ENCODE measurements at regions not wholly inside any gene's neighbourhood (a gene's known extent, or its start where the extent isn't known, plus 50 kb on each side); places are given as distances from the start of the nearest gene placed in this dataset.

GRCh38 chr10:85250304-85250703 is 921.9 kb downstream of the CCSER2 start:
- H3K4me1 Mint-ChIP-seq: no peaks in the 10 kb centered on the region
- peaks cover 26% of the 10 kb centered on the region for H3K27me3 Mint-ChIP-seq (ENCODE audit: low read depth)
- no peaks in the 10 kb centered on the region for H3K36me3 Mint-ChIP-seq
- H3K27ac Mint-ChIP-seq: no peak overlapping the region
- no peak overlapping the region for H3K4me3 Mint-ChIP-seq
- no peak for DNase-seq (ENCODE audit: low spot score in 2 of 2, unreplicated experiment in 2 of 2)
- TF ChIP-seq CTCF (IDR thresholded peaks at IDR 0.05; ENCODE audit: unreplicated experiment): no peak
- H3K9me3 Mint-ChIP-seq: no peaks in the 10 kb centered on the region

GRCh38 chr10:85256481-85256880 is 928.1 kb downstream of the CCSER2 start:
- H3K4me1 Mint-ChIP-seq: no peaks in the 10 kb centered on the region
- no peaks in the 10 kb centered on the region for H3K9me3 Mint-ChIP-seq
- no peak overlapping the region for H3K27ac Mint-ChIP-seq
- no peak for TF ChIP-seq CTCF (IDR thresholded peaks at IDR 0.05; ENCODE audit: unreplicated experiment)
- H3K36me3 Mint-ChIP-seq: no peaks in the 10 kb centered on the region
- no peak for DNase-seq (ENCODE audit: low spot score in 2 of 2, unreplicated experiment in 2 of 2)
- no peak overlapping the region for H3K4me3 Mint-ChIP-seq
- H3K27me3 Mint-ChIP-seq (ENCODE audit: low read depth): peaks cover 24% of the 10 kb centered on the region

- H3K9me3 Mint-ChIP-seq: no peaks in the 10 kb centered on the region
- no peak for TF ChIP-seq CTCF (IDR thresholded peaks at IDR 0.05; ENCODE audit: unreplicated experiment)
- peaks cover 6% of the 10 kb centered on the region for H3K27me3 Mint-ChIP-seq (ENCODE audit: low read depth)
- DNase-seq (ENCODE audit: low spot score in 2 of 2, unreplicated experiment in 2 of 2): no peak
- H3K27ac Mint-ChIP-seq: no peak overlapping the region
- no peaks in the 10 kb centered on the region for H3K4me1 Mint-ChIP-seq
- H3K36me3 Mint-ChIP-seq: no peaks in the 10 kb centered on the region
- H3K4me3 Mint-ChIP-seq: no peak overlapping the region
These were observed 931.5 kb downstream of the CCSER2 start for GRCh38 chr10:85259908-85260307.

- Mint-ChIP-seq H3K9me3 (peaks cover 9% of the 10 kb centered on the region), H3K4me1 (no peaks in the 10 kb centered on the region), H3K36me3 (no peaks in the 10 kb centered on the region), H3K27ac (no peak overlapping the region), H3K27me3 (ENCODE audit: low read depth) (peaks cover 2% of the 10 kb centered on the region), H3K4me3 (no peak overlapping the region)
- TF ChIP-seq CTCF (IDR thresholded peaks at IDR 0.05; ENCODE audit: unreplicated experiment): no peak
- DNase-seq (ENCODE audit: low spot score in 2 of 2, unreplicated experiment in 2 of 2): no peak
These were observed 934.6 kb downstream of the CCSER2 start for GRCh38 chr10:85262992-85263391.

- H3K4me1 Mint-ChIP-seq: no peaks in the 10 kb centered on the region
- H3K9me3 Mint-ChIP-seq: peaks cover 28% of the 10 kb centered on the region
- no peak overlapping the region for H3K27ac Mint-ChIP-seq
- H3K27me3 Mint-ChIP-seq (ENCODE audit: low read depth): no peaks in the 10 kb centered on the region
- no peak overlapping the region for H3K4me3 Mint-ChIP-seq
- no peaks in the 10 kb centered on the region for H3K36me3 Mint-ChIP-seq
- no peak for TF ChIP-seq CTCF (IDR thresholded peaks at IDR 0.05; ENCODE audit: unreplicated experiment)
- DNase-seq (ENCODE audit: low spot score in 2 of 2, unreplicated experiment in 2 of 2): no peak
These were observed 936.7 kb downstream of the CCSER2 start for GRCh38 chr10:85265121-85265520.

GRCh38 chr10:85266808-85267207 is 938.4 kb downstream of the CCSER2 start:
- Mint-ChIP-seq H3K27ac (no peak overlapping the region), H3K27me3 (ENCODE audit: low read depth) (no peaks in the 10 kb centered on the region), H3K36me3 (peaks cover 3% of the 10 kb centered on the region), H3K9me3 (peaks cover 37% of the 10 kb centered on the region), H3K4me3 (no peak overlapping the region), H3K4me1 (no peaks in the 10 kb centered on the region)
- no peak for DNase-seq (ENCODE audit: low spot score in 2 of 2, unreplicated experiment in 2 of 2)
- TF ChIP-seq CTCF (IDR thresholded peaks at IDR 0.05; ENCODE audit: unreplicated experiment): no peak

Measured in mesothelial cell of epicardium (in vitro differentiated cells).